Epithelial cell of esophagus (primary cell): ENCODE measurements at regions not wholly inside any gene's neighbourhood (a gene's known extent, or its start where the extent isn't known, plus 50 kb on each side); places are given as distances from the start of the nearest gene placed in this dataset.

Experiments used
- DNase-seq: peaks from one replicate; pipeline ENCODE4 v3.0.0; 2010; ENCODE audit warnings: low read depth
- H3K4me3 ChIP-seq: 2 replicates; pipeline ENCODE4 v1.5.1; 2011; ENCODE audit warnings: mild to moderate bottlenecking, low read length, control low read depth
- TF ChIP-seq, protein P1 (sequence below): IDR thresholded peaks from 2 replicates; pipeline ENCODE4 v1.5.1; 2011; ENCODE audit warnings: low read depth, mild to moderate bottlenecking, low read length, control low read depth, inconsistent platforms; ENCODE audit not compliant: insufficient read depth; ENCODE audit errors: missing control alignments

DNA sequence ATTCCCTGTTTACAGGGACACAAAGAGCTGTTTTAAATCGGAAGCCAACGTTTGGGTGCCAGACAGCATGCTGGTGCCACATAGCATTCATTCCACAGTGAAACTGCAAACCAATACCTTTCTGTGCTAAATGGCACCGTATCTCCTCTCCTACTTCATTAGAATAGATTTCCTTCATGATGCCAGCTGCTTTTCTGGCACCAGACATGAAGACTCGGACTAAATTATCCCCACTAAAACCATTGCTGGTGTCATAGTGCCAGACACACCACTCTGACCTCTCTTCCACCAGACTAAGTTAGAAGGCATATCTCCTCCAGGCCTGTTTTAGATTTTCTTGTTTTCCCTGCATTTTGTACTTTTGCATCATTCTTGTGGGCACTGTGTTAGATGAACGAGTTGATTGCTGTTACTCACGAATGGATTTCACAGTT lies 155.1 kb downstream of the ETV1 start:
- peak; percentile 13 for DNase-seq
- TF ChIP-seq, protein P1, sequence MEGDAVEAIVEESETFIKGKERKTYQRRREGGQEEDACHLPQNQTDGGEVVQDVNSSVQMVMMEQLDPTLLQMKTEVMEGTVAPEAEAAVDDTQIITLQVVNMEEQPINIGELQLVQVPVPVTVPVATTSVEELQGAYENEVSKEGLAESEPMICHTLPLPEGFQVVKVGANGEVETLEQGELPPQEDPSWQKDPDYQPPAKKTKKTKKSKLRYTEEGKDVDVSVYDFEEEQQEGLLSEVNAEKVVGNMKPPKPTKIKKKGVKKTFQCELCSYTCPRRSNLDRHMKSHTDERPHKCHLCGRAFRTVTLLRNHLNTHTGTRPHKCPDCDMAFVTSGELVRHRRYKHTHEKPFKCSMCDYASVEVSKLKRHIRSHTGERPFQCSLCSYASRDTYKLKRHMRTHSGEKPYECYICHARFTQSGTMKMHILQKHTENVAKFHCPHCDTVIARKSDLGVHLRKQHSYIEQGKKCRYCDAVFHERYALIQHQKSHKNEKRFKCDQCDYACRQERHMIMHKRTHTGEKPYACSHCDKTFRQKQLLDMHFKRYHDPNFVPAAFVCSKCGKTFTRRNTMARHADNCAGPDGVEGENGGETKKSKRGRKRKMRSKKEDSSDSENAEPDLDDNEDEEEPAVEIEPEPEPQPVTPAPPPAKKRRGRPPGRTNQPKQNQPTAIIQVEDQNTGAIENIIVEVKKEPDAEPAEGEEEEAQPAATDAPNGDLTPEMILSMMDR: no peak
- H3K4me3 ChIP-seq: no peak overlapping the region

DNA sequence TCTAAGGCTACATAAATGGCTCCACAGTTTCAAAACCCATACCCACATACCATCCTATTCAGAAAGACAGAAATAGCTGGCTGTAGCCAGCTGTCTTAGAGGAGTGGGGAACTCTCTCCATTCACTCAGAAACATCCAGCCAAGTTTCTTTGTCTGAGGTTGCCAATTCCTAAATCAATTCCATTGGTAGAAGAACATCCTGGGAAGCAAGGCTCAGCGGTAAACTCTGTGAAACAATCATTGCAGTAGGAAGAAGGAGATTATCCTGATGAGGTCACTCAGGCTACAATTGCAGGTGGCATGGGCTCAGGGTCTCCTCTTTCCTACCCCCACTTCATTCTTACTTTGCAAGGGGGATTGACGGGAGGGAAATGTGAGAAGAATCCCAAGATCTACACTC lies 154.0 kb downstream of the ETV1 start:
- no peak for DNase-seq
- TF ChIP-seq, protein P1: no peak
- H3K4me3 ChIP-seq: no peak overlapping the region

DNA sequence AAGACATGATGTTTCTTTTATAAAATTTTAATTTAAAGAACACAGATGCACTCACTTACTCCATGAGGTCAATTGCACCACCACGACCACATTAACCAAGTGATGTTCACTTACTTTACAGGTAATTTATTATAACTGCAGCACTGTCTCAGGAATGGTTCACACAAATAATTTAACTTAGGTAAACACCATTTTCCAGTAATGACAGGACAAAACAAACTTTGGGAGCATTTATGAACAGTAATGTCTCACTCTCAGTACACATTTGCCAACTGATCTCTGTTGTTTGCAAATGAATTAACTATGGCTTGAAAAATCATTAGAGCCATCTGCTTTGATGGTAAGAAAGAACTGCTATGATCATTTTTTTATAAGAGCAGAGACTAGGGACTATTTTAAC lies 150.4 kb downstream of the ETV1 start:
- DNase-seq: no peak
- TF ChIP-seq, protein P1: no peak
- no peak overlapping the region for H3K4me3 ChIP-seq
